GM23338 (cell line): ENCODE measurements at regions not wholly inside any gene's neighbourhood (a gene's known extent, or its start where the extent isn't known, plus 50 kb on each side); places are given as distances from the start of the nearest gene placed in this dataset.

Experiments
- ATAC-seq: fragments of 200-7000 bp; cut with Tn5 transposase; 3 replicates; pipeline ENCODE4 v1.9.1; 2020
- DNase-seq: peaks from one replicate; pipeline ENCODE4 v3.0.0-alpha.2; 2015; ENCODE audit warnings: low spot score
- H2AFZ ChIP-seq: fragments of 200-600 bp; sonication (generic); 2 replicates; pipeline ENCODE4 v1.8.0; 2016; ENCODE audit warnings: antibody characterized with exemption, mild to moderate bottlenecking, moderate library complexity
- H3F3A ChIP-seq: fragments of 200-600 bp; sonication (generic); replicated peaks from 2 replicates; pipeline ENCODE4 v1.8.0; 2017; ENCODE audit warnings: antibody characterized with exemption, mixed run types, low read depth
- H3K27ac ChIP-seq: fragments of 200-600 bp; sonication (generic); 2 replicates; pipeline ENCODE4 v1.6.1; 2016; ENCODE audit warnings: low read depth
- H3K27me3 ChIP-seq: fragments of 200-600 bp; sonication (generic); 2 replicates; pipeline ENCODE4 v1.8.0; 2016; ENCODE audit warnings: mild to moderate bottlenecking, mixed run types, moderate library complexity; ENCODE audit not compliant: insufficient read depth
- H3K36me3 ChIP-seq: fragments of 200-600 bp; sonication (generic); 2 replicates; pipeline ENCODE4 v1.8.0; 2016; ENCODE audit warnings: mild to moderate bottlenecking; ENCODE audit not compliant: insufficient read depth
- H3K4me1 ChIP-seq: fragments of 200-600 bp; sonication (generic); 2 replicates; pipeline ENCODE4 v1.8.0; 2016; ENCODE audit warnings: mild to moderate bottlenecking, moderate library complexity; ENCODE audit not compliant: insufficient read depth
- H3K4me2 ChIP-seq: fragments of 200-600 bp; sonication (generic); 2 replicates; pipeline ENCODE4 v1.7.1; 2017; ENCODE audit warnings: mixed run types
- H3K4me3 ChIP-seq: fragments of 200-600 bp; sonication (generic); 2 replicates; pipeline ENCODE4 v1.6.1; 2016; ENCODE audit warnings: mixed run types
- H3K79me2 ChIP-seq: fragments of 200-600 bp; sonication (generic); replicated peaks from 2 replicates; pipeline ENCODE4 v1.8.0; 2017; ENCODE audit warnings: mild to moderate bottlenecking; ENCODE audit not compliant: insufficient read depth
- H3K9me2 ChIP-seq: fragments of 200-600 bp; sonication (generic); 2 replicates; pipeline ENCODE4 v1.8.0; 2017; ENCODE audit not compliant: insufficient read depth
- H4K20me1 ChIP-seq: fragments of 200-600 bp; sonication (generic); replicated peaks from 2 replicates; pipeline ENCODE4 v1.8.0; 2017; ENCODE audit warnings: mild to moderate bottlenecking; ENCODE audit not compliant: insufficient read depth
- H3K27ac Mint-ChIP-seq: 2 replicates; pipeline ENCODE4 v1.8.0; 2020; ENCODE audit warnings: inconsistent platforms, mild to moderate bottlenecking, moderate library complexity, mixed read lengths
- H3K27me3 Mint-ChIP-seq: 3 replicates; pipeline ENCODE4 v1.8.0; 2022; ENCODE audit warnings: low read depth, mild to moderate bottlenecking, moderate library complexity, mixed read lengths, inconsistent platforms; ENCODE audit not compliant: insufficient read depth, poor library complexity
- H3K36me3 Mint-ChIP-seq: 3 replicates; pipeline ENCODE4 v1.8.0; 2021; ENCODE audit warnings: low read depth, mild to moderate bottlenecking, inconsistent platforms, moderate library complexity, mixed read lengths
- H3K4me1 Mint-ChIP-seq: 3 replicates; pipeline ENCODE4 v1.8.0; 2020; ENCODE audit warnings: mild to moderate bottlenecking, inconsistent platforms, mixed read lengths
- H3K4me3 Mint-ChIP-seq: 3 replicates; pipeline ENCODE4 v1.8.0; 2021; ENCODE audit warnings: moderate library complexity, mild to moderate bottlenecking, inconsistent platforms, mixed read lengths
- H3K9me3 Mint-ChIP-seq: 3 replicates; pipeline ENCODE4 v1.8.0; 2020; ENCODE audit warnings: moderate library complexity, mild to moderate bottlenecking, inconsistent platforms, mixed read lengths
- ETS1 ChIP-seq: IDR thresholded peaks from 2 replicates; pipeline ENCODE4 v1.6.1; 2016; ENCODE audit warnings: antibody characterized with exemption
- EZH2 ChIP-seq: fragments of 200-600 bp; sonication (generic); IDR thresholded peaks from one replicate; pipeline ENCODE4 v1.8.0; 2017; ENCODE audit warnings: antibody characterized with exemption, mild to moderate bottlenecking, low read depth; ENCODE audit not compliant: unreplicated experiment
- EZH2phosphoT487 ChIP-seq: fragments of 200-600 bp; sonication (generic); IDR thresholded peaks from one replicate; pipeline ENCODE4 v1.8.1; 2018; ENCODE audit warnings: antibody characterized with exemption; ENCODE audit not compliant: unreplicated experiment
- JUNB ChIP-seq: IDR thresholded peaks from one replicate; pipeline ENCODE4 v1.6.1; 2016; ENCODE audit warnings: antibody characterized with exemption; ENCODE audit not compliant: unreplicated experiment
- NANOG ChIP-seq: IDR thresholded peaks from 2 replicates; pipeline ENCODE4 v1.6.1; 2016; ENCODE audit warnings: antibody characterized with exemption, borderline replicate concordance
- POLR2AphosphoS5 ChIP-seq: IDR thresholded peaks from 2 replicates; pipeline ENCODE4 v1.6.1; 2016; ENCODE audit warnings: antibody characterized with exemption, low read depth
- REST ChIP-seq: IDR thresholded peaks from one replicate; pipeline ENCODE4 v1.6.1; 2018; ENCODE audit warnings: antibody characterized with exemption; ENCODE audit not compliant: unreplicated experiment
- STAT1 ChIP-seq: IDR thresholded peaks from one replicate; pipeline ENCODE4 v1.6.1; 2016; ENCODE audit warnings: antibody characterized with exemption; ENCODE audit not compliant: unreplicated experiment
- ZNF114 ChIP-seq: fragments of 250-450 bp; sonication (Bioruptor Pico); IDR thresholded peaks from 2 replicates; pipeline ENCODE4 v1.5.0; 2020; ENCODE audit warnings: mild to moderate bottlenecking, moderate library complexity
- ZNF331 ChIP-seq: fragments of 250-450 bp; sonication (Bioruptor Pico); IDR thresholded peaks from 2 replicates; pipeline ENCODE4 v1.5.0; 2020; ENCODE audit warnings: low read depth, mild to moderate bottlenecking, moderate library complexity
- ZNF462 ChIP-seq: fragments of 250-450 bp; sonication (Bioruptor Pico); IDR thresholded peaks from 2 replicates; pipeline ENCODE4 v1.5.0; 2020; ENCODE audit warnings: mild to moderate bottlenecking, moderate library complexity
- TF ChIP-seq, protein P1 (sequence below), 2 experiments: fragments of 200-600 bp in 1 of 2; sonication (generic) in 1 of 2; conservative IDR thresholded peaks; 2 replicates each; pipeline versions ENCODE4 v1.5.1 to v1.6.1; 2016 to 2017; ENCODE audit warnings: antibody characterized with exemption in 2 of 2, low read depth in 2 of 2, mild to moderate bottlenecking in 2 of 2, moderate library complexity in 1 of 2

- TF ChIP-seq, protein P1, sequence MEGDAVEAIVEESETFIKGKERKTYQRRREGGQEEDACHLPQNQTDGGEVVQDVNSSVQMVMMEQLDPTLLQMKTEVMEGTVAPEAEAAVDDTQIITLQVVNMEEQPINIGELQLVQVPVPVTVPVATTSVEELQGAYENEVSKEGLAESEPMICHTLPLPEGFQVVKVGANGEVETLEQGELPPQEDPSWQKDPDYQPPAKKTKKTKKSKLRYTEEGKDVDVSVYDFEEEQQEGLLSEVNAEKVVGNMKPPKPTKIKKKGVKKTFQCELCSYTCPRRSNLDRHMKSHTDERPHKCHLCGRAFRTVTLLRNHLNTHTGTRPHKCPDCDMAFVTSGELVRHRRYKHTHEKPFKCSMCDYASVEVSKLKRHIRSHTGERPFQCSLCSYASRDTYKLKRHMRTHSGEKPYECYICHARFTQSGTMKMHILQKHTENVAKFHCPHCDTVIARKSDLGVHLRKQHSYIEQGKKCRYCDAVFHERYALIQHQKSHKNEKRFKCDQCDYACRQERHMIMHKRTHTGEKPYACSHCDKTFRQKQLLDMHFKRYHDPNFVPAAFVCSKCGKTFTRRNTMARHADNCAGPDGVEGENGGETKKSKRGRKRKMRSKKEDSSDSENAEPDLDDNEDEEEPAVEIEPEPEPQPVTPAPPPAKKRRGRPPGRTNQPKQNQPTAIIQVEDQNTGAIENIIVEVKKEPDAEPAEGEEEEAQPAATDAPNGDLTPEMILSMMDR (conservative IDR thresholded peaks at IDR 0.05; ENCODE audit: low read depth in 2 of 2): no peak
- TF ChIP-seq ZNF331 (CRISPR knock-in tag) (no peak), ETS1 (no peak), NANOG (no peak), ZNF114 (CRISPR knock-in tag) (no peak), JUNB (no peak)
Measured at GRCh38 chr1:168894397-168894903, 165.4 kb upstream of the DPT start (continued).

DNA sequence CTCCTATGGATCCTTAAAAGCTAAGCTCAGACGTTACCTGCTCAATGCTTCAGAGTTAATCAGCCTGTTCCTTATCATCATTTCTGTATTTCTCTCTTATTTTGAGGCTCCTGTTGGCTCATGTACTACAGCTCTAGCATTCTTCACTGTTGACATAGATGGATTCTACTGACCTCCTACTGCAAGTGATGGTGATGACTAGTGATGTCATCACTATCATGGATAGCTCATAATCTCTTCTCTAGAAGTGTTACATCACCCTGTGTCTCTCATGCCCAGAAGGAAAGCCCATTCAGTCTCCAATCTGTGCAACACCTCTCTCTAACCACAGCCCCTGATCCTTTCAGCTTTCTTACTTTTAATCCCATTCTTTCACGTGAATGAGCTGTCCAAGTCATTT lies 168.2 kb upstream of the DPT start:
- no peak for ATAC-seq
- Histone ChIP-seq H3K4me1 (no peaks in the 10 kb centered on the region), H3K9me2 (peaks cover 6% of the 10 kb centered on the region; the same call in 1 of the 2 replicates), H3K36me3 (no peaks in the 10 kb centered on the region), H3K4me2 (no peak overlapping the region), H3K4me3 (no peak overlapping the region), H2AFZ (no peak overlapping the region), H3K27me3 (no peaks in the 10 kb centered on the region), H3K79me2 (no peaks in the 10 kb centered on the region), H4K20me1 (no peaks in the 10 kb centered on the region), H3F3A (no peaks in the 10 kb centered on the region), H3K27ac (no peak overlapping the region)
- H3K36me3 Mint-ChIP-seq: no peaks in the 10 kb centered on the region
- H3K27ac Mint-ChIP-seq: no peak overlapping the region
- no peak overlapping the region for H3K4me3 Mint-ChIP-seq
- DNase-seq: no peak
- peaks cover 4% of the 10 kb centered on the region for H3K27me3 Mint-ChIP-seq
- H3K4me1 Mint-ChIP-seq: no peaks in the 10 kb centered on the region
- no peaks in the 10 kb centered on the region for H3K9me3 Mint-ChIP-seq
- TF ChIP-seq REST (no peak), NANOG (no peak), POLR2AphosphoS5 (no peak), ZNF331 (CRISPR knock-in tag) (no peak), JUNB (no peak), STAT1 (no peak), ZNF114 (CRISPR knock-in tag) (no peak), ZNF462 (CRISPR knock-in tag) (no peak), EZH2phosphoT487 (no peak), EZH2 (no peak)
